HG02610 (cell line): ENCODE measurements at regions not wholly inside any gene's neighbourhood (a gene's known extent, or its start where the extent isn't known, plus 50 kb on each side); places are given as distances from the start of the nearest gene placed in this dataset.
"Not testable (repeated sequence)": the region's sequence is repeated elsewhere in the genome, so short reads cannot be mapped to it uniquely, and the experiment has no call there.

Experiments
- ATAC-seq: cut with Tn5 transposase; IDR thresholded peaks from one replicate; pipeline ENCODE4 v1.9.1; 2021; ENCODE audit warnings: mild to moderate bottlenecking, moderate library complexity; ENCODE audit not compliant: unreplicated experiment

GRCh38 chr11:130526846-130527245 is 78.4 kb downstream of the ADAMTS15 start:
- no peak for ATAC-seq

GRCh38 chr11:130527636-130528297 is 79.3 kb downstream of the ADAMTS15 start:
- ATAC-seq, result no peak

- ATAC-seq, result no peak
Measured at GRCh38 chr11:130528298-130529261, 80.1 kb downstream of the ADAMTS15 start.

GRCh38 chr11:130529366-130529765 is 80.9 kb downstream of the ADAMTS15 start:
- no peak for ATAC-seq

- ATAC-seq, result no peak
Measured at GRCh38 chr11:130531061-130531460, 82.6 kb downstream of the ADAMTS15 start.

GRCh38 chr11:130533113-130533798 is 84.8 kb downstream of the ADAMTS15 start:
- no peak for ATAC-seq

GRCh38 chr11:130533871-130534270 is 85.4 kb downstream of the ADAMTS15 start:
- ATAC-seq, result no peak

GRCh38 chr11:130534551-130534950 is 86.1 kb downstream of the ADAMTS15 start:
- ATAC-seq, result no peak

- no peak for ATAC-seq
Measured at GRCh38 chr11:130535520-130535919, 87.1 kb downstream of the ADAMTS15 start.

GRCh38 chr11:130536106-130537040 is 87.9 kb downstream of the ADAMTS15 start:
- no peak for ATAC-seq

- ATAC-seq, result not testable (repeated sequence)
Measured at GRCh38 chr11:130539680-130540079, 91.2 kb downstream of the ADAMTS15 start.

- ATAC-seq, result no peak
Measured at GRCh38 chr11:130544266-130544665, 95.8 kb downstream of the ADAMTS15 start.

GRCh38 chr11:130545449-130546072 is 97.1 kb downstream of the ADAMTS15 start:
- ATAC-seq, result no peak

- no peak for ATAC-seq
Measured at GRCh38 chr11:130546438-130546837, 98.0 kb downstream of the ADAMTS15 start.

GRCh38 chr11:130546901-130547694 is 98.7 kb downstream of the ADAMTS15 start:
- no peak for ATAC-seq

- ATAC-seq, result no peak
Measured at GRCh38 chr11:130547761-130548490, 99.5 kb downstream of the ADAMTS15 start.

GRCh38 chr11:130548491-130548833 is 100.0 kb downstream of the ADAMTS15 start:
- no peak for ATAC-seq

- no peak for ATAC-seq
Measured at GRCh38 chr11:130549393-130549999, 101.1 kb downstream of the ADAMTS15 start.
